ENCODE measurements at regions not wholly inside any gene's neighbourhood (a gene's known extent, or its start where the extent isn't known, plus 50 kb on each side); places are given as distances from the start of the nearest gene placed in this dataset.
"Not testable (repeated sequence)": the region's sequence is repeated elsewhere in the genome, so short reads cannot be mapped to it uniquely, and the experiment has no call there.

- DNase-seq = no peak
Observed at GRCh38 chr21:23119491-23119890, 2121.3 kb downstream of the NCAM2 start.

GRCh38 chr21:23127973-23128372 lies 2129.8 kb downstream of the NCAM2 start:
- no peak for DNase-seq

- no peak for DNase-seq
Observed at GRCh38 chr21:23130308-23130707, 2132.1 kb downstream of the NCAM2 start.

- DNase-seq = no peak
Observed at GRCh38 chr21:23131177-23131576, 2133.0 kb downstream of the NCAM2 start.

GRCh38 chr21:23138797-23139196 lies 2140.6 kb downstream of the NCAM2 start:
- no peak for DNase-seq

- DNase-seq = no peak
Observed at GRCh38 chr21:23152130-23152529, 2153.9 kb downstream of the NCAM2 start.

GRCh38 chr21:23153842-23154241 lies 2155.6 kb downstream of the NCAM2 start:
- not testable (repeated sequence) for DNase-seq

GRCh38 chr21:23155281-23155680 lies 2157.1 kb downstream of the NCAM2 start:
- DNase-seq = no peak

GRCh38 chr21:23160914-23161313 lies 2162.7 kb downstream of the NCAM2 start:
- no peak for DNase-seq

GRCh38 chr21:23162198-23162946 lies 2164.2 kb downstream of the NCAM2 start:
- no peak for DNase-seq
